ENCODE measurements at regions not wholly inside any gene's neighbourhood (a gene's known extent, or its start where the extent isn't known, plus 50 kb on each side); places are given as distances from the start of the nearest gene placed in this dataset.

DNA sequence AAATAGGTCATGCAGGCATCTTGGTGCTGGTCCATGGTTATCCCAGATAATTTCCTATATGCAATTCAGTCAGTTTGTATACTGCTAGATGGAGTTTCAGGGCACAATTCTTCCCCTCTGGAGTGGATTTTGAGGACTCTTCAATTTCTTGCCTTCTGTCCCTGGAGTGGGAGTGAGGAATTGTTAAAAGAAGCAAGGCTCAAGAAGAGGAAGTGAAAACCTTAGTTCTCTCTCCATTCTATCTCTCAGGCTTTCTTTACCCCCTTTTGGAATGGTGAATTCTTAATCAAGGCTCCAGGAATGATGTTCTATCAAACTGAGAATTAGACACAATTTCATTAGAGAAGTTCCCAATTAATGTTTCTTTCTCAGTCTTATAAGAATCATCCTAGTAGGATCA is 67.1 kb downstream of the RWDD3 start:
- Histone ChIP-seq H4K91ac (replicated peaks; ENCODE audit: insufficient read length, low read length) (no peak overlapping the region), H2BK5ac (ENCODE audit: low read depth, low read length) (no peak overlapping the region)

More for the DNA sequence above, 67.1 kb downstream of the RWDD3 start:
- no peak overlapping the region for H3K14ac ChIP-seq (ENCODE audit: insufficient read length)
- no peaks in the 10 kb centered on the region for H3K79me2 ChIP-seq (ENCODE audit: control insufficient read depth in 1 of 2, insufficient read depth in 2 of 2, low read length in 2 of 2)
- no peak overlapping the region for H3K9ac ChIP-seq (replicated peaks in 1 of 4; ENCODE audit: extremely low read depth in 1 of 4, low read depth in 3 of 4, low read length in 3 of 4)
- no peak overlapping the region for H3K18ac ChIP-seq (ENCODE audit: extremely low read depth, low read length)
- no peak overlapping the region for H3K56ac ChIP-seq (replicated peaks; ENCODE audit: insufficient read length, low read depth, low read length)
- no peak overlapping the region for H4K5ac ChIP-seq (ENCODE audit: insufficient read length, low read depth, low read length)
- TF ChIP-seq, protein P1, sequence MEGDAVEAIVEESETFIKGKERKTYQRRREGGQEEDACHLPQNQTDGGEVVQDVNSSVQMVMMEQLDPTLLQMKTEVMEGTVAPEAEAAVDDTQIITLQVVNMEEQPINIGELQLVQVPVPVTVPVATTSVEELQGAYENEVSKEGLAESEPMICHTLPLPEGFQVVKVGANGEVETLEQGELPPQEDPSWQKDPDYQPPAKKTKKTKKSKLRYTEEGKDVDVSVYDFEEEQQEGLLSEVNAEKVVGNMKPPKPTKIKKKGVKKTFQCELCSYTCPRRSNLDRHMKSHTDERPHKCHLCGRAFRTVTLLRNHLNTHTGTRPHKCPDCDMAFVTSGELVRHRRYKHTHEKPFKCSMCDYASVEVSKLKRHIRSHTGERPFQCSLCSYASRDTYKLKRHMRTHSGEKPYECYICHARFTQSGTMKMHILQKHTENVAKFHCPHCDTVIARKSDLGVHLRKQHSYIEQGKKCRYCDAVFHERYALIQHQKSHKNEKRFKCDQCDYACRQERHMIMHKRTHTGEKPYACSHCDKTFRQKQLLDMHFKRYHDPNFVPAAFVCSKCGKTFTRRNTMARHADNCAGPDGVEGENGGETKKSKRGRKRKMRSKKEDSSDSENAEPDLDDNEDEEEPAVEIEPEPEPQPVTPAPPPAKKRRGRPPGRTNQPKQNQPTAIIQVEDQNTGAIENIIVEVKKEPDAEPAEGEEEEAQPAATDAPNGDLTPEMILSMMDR (IDR thresholded peaks at IDR 0.05; ENCODE audit: control extremely low read depth in 1 of 3, insufficient read depth in 1 of 3, low read depth in 1 of 3, low read length in 3 of 3), result no peak
- no peak for TF ChIP-seq KDM4A (IDR thresholded peaks at IDR 0.05; ENCODE audit: low read depth, low read length, severe bottlenecking)
- TF ChIP-seq TBP (IDR thresholded peaks at IDR 0.05; ENCODE audit: low read depth, low read length), result no peak
- TF ChIP-seq TCF12 (IDR thresholded peaks at IDR 0.05; ENCODE audit: low read depth, low read length), result no peak
- TF ChIP-seq TAF7 (optimal IDR thresholded peaks at IDR 0.05; ENCODE audit: borderline replicate concordance, low read depth, low read length), result no peak
- H3K36me3 ChIP-seq (ENCODE audit: control insufficient read depth in 2 of 4, insufficient read depth in 4 of 4, low read length in 3 of 4), result no peaks in the 10 kb centered on the region
- FAIRE-seq (no peak), DNase-seq (ENCODE audit: low read depth in 1 of 2, low spot score in 2 of 2) (no peak)
- no peaks in the 10 kb centered on the region for H4K20me1 ChIP-seq (replicated peaks in 1 of 2; ENCODE audit: control insufficient read depth in 1 of 2, insufficient read depth in 2 of 2, low read length in 2 of 2)
- no peaks in the 10 kb centered on the region for H3K27me3 ChIP-seq (replicated peaks in 1 of 4; ENCODE audit: control insufficient read depth in 3 of 4, extremely low read depth in 1 of 4, insufficient read depth in 3 of 4, low read length in 3 of 4)
- H3K4me2 ChIP-seq (ENCODE audit: insufficient read depth in 1 of 2, low read depth in 2 of 2, low read length in 2 of 2), result no peak overlapping the region
- H2BK12ac ChIP-seq (ENCODE audit: low read depth, low read length), result no peak overlapping the region
- no peaks in the 10 kb centered on the region for H3K4me1 ChIP-seq (replicated peaks in 1 of 4; ENCODE audit: control insufficient read depth in 3 of 4, insufficient read depth in 4 of 4, low read length in 3 of 4)
- no peak overlapping the region for H2BK120ac ChIP-seq (replicated peaks; ENCODE audit: low read depth, low read length)
- no peaks in the 10 kb centered on the region for H3K23me2 ChIP-seq (ENCODE audit: low read depth, low read length)
- no peak overlapping the region for H3K27ac ChIP-seq (ENCODE audit: low read depth, low read length)
- no peak overlapping the region for H3K4me3 ChIP-seq (ENCODE audit: extremely low read depth in 1 of 4, insufficient read depth in 2 of 4, low read depth in 3 of 4, low read length in 4 of 4)
- ChIA-PET CTCF (ENCODE audit: partially characterized antibody) (interaction anchor here (1.1 kb wide), 1 partner anchor 231 kb away, joined by 3 read pairs; no protein-coding TSS in a partner anchor), POLR2A (ENCODE audit: partially characterized antibody) (no interaction called here)
- H3K9me3 ChIP-seq (ENCODE audit: insufficient read depth in 2 of 2, low read depth in 1 of 2, low read length in 1 of 2), result no peaks in the 10 kb centered on the region
- no peak overlapping the region for H2BK15ac ChIP-seq (ENCODE audit: low read length)
- H4K8ac ChIP-seq (ENCODE audit: extremely low read depth, insufficient read depth, low read length), result no peak overlapping the region
- no peak overlapping the region for H2BK20ac ChIP-seq (ENCODE audit: low read length)
- no peak overlapping the region for H2AK5ac ChIP-seq (ENCODE audit: low read depth, low read length)
- no peak overlapping the region for H2AFZ ChIP-seq (ENCODE audit: low read length)
- no peak overlapping the region for H3K23ac ChIP-seq (ENCODE audit: insufficient read length)
- no peaks in the 10 kb centered on the region for H3K79me1 ChIP-seq (ENCODE audit: low read depth, low read length)
- H3K4ac ChIP-seq (replicated peaks; ENCODE audit: insufficient read length, low read depth, low read length), result no peak overlapping the region

Data from H1 (cell line).